Gastrocnemius medialis (tissue), 4 donors: ENCODE measurements at regions not wholly inside any gene's neighbourhood (a gene's known extent, or its start where the extent isn't known, plus 50 kb on each side); places are given as distances from the start of the nearest gene placed in this dataset.

Source experiments
- ATAC-seq, 2 donors: fragments of 150-250 bp; one replicate each; pipeline ENCODE4 v1.9.1; 2016
- DNase-seq, 2 donors: peaks; one replicate each; pipeline ENCODE4 v3.0.0-alpha.2; 2019
- H3K27ac ChIP-seq, 4 donors: fragments of 200-600 bp; sonication (generic); 1 replicate in 1 of 4; 2 replicates in 3 of 4; pipeline ENCODE4 v1.5.1; 2016 to 2018; ENCODE audit warnings: mild to moderate bottlenecking in 2 of 4, moderate library complexity in 1 of 4
- H3K27me3 ChIP-seq, 3 donors: fragments of 200-600 bp; sonication (generic) in 2 of 3; 1 replicate in 1 of 3; 2 replicates in 2 of 3; pipeline versions ENCODE4 v1.5.1 to v1.6.0; 2016 to 2019; ENCODE audit warnings: mild to moderate bottlenecking in 1 of 3, moderate library complexity in 1 of 3
- H3K36me3 ChIP-seq, 2 donors: fragments of 200-600 bp; sonication (generic) in 1 of 2; one replicate each; pipeline ENCODE4 v1.5.1; 2017 to 2018
- H3K4me1 ChIP-seq, 2 donors: fragments of 200-600 bp; sonication (generic) in 1 of 2; one replicate each; pipeline ENCODE4 v1.5.1; 2016 to 2017; ENCODE audit warnings: mild to moderate bottlenecking in 2 of 2
- H3K4me3 ChIP-seq, 4 donors: fragments of 200-600 bp; sonication (generic) in 3 of 4; 1 replicate in 1 of 4; 2 replicates in 3 of 4; pipeline ENCODE4 v1.5.1; 2016 to 2019; ENCODE audit warnings: mild to moderate bottlenecking in 2 of 4
- H3K9me3 ChIP-seq, 3 donors: fragments of 200-600 bp; sonication (generic) in 2 of 3; 1 replicate in 1 of 3; 2 replicates in 2 of 3; pipeline ENCODE4 v1.5.1; 2016 to 2019
- POLR2A ChIP-seq, 2 donors: fragments of 450-650 bp; IDR thresholded peaks; one replicate each; pipeline ENCODE4 v1.6.1; 2017; ENCODE audit warnings: antibody characterized with exemption in 2 of 2, mild to moderate bottlenecking in 2 of 2, moderate library complexity in 2 of 2
- in situ Hi-C, 4 donors: fragments of 200-750 bp; cut with MboI; loops; one replicate each; pipeline versions ENCODE4 v1.15.0 to v1.8.0; 2017; ENCODE audit warnings: low sequenced_read_pairs in 4 of 4
- intact Hi-C: fragments of 100-400 bp; cut with DNase I; formaldehyde crosslinking; loops from one replicate; pipeline ENCODE4 v1.15.1; 2023; ENCODE audit warnings: low total_unique reads
- TF ChIP-seq, protein P1 (sequence below), 5 experiments: fragments of 450-650 bp in 3 of 5; fragments of 200-600 bp in 2 of 5; sonication (generic) in 2 of 5; IDR thresholded peaks in 4 of 5; conservative IDR thresholded peaks in 1 of 5; 1 replicate in 4 of 5; 2 replicates in 1 of 5; pipeline ENCODE4 v1.5.1; 2016 to 2019; ENCODE audit warnings: antibody characterized with exemption in 5 of 5, mild to moderate bottlenecking in 3 of 5, moderate library complexity in 3 of 5

DNA sequence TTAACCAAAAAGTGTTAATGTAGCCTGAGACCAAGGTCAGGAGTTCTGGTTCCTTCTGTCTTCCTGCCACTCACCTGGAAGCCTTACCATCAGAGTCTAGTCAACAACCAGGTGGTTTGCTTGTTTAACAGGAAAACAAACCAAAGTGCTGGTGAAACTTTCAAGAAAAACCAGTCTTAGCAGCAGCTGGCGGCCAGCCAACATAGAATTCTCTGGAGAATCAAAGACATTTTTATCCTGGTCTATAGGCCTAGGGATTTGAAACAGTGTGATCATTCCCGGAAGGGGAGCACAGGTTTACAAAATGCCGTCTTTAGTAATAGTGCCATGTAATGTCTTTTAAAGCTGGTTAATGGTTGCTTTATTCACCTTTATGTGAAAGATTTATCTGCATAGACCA lies 146.6 kb upstream of the AKIRIN2 start:
- no peaks in the 10 kb centered on the region for H3K4me1 ChIP-seq
- H3K27ac ChIP-seq: no peak overlapping the region
- no peak for ATAC-seq
- TF ChIP-seq, protein P1, sequence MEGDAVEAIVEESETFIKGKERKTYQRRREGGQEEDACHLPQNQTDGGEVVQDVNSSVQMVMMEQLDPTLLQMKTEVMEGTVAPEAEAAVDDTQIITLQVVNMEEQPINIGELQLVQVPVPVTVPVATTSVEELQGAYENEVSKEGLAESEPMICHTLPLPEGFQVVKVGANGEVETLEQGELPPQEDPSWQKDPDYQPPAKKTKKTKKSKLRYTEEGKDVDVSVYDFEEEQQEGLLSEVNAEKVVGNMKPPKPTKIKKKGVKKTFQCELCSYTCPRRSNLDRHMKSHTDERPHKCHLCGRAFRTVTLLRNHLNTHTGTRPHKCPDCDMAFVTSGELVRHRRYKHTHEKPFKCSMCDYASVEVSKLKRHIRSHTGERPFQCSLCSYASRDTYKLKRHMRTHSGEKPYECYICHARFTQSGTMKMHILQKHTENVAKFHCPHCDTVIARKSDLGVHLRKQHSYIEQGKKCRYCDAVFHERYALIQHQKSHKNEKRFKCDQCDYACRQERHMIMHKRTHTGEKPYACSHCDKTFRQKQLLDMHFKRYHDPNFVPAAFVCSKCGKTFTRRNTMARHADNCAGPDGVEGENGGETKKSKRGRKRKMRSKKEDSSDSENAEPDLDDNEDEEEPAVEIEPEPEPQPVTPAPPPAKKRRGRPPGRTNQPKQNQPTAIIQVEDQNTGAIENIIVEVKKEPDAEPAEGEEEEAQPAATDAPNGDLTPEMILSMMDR (IDR thresholded peaks at IDR 0.05 in 4 of 5, conservative IDR thresholded peaks at IDR 0.05 in 1 of 5): no peak
- TF ChIP-seq POLR2A (IDR thresholded peaks at IDR 0.05): no peak
- H3K27me3 ChIP-seq: no peaks in the 10 kb centered on the region
- no peaks in the 10 kb centered on the region for H3K36me3 ChIP-seq
- in situ Hi-C loops (no loop called here), intact Hi-C loops (no loop called here)
- H3K4me3 ChIP-seq: no peak overlapping the region
- DNase-seq: no peak
- no peaks in the 10 kb centered on the region for H3K9me3 ChIP-seq

DNA sequence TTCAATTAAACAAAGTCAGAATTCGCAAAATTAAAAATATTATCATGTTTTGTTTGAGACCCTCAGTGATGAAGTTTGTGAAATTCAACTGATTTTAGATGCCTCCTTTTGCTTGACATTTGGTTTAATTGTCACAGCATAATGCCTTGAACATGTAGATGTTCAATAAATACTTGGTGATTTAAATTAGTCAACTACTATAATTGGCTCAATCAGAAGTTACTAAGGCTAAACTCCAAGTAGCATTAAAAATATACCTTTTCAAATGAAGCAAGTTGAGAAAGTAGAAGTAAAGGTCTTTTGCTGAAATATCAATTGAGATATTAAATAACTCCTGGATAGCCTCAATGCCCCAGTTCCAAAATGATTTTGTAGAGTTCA lies 145.8 kb upstream of the AKIRIN2 start:
- Histone ChIP-seq H3K4me3 (no peak overlapping the region), H3K27me3 (no peaks in the 10 kb centered on the region), H3K9me3 (no peaks in the 10 kb centered on the region), H3K36me3 (no peaks in the 10 kb centered on the region), H3K4me1 (no peaks in the 10 kb centered on the region), H3K27ac (no peak overlapping the region)
- in situ Hi-C loops: no loop called here
- DNase-seq (no peak), ATAC-seq (no peak)
- intact Hi-C loops: no loop called here
- TF ChIP-seq, protein P1 (IDR thresholded peaks at IDR 0.05 in 4 of 5, conservative IDR thresholded peaks at IDR 0.05 in 1 of 5): no peak
- TF ChIP-seq POLR2A (IDR thresholded peaks at IDR 0.05): no peak

DNA sequence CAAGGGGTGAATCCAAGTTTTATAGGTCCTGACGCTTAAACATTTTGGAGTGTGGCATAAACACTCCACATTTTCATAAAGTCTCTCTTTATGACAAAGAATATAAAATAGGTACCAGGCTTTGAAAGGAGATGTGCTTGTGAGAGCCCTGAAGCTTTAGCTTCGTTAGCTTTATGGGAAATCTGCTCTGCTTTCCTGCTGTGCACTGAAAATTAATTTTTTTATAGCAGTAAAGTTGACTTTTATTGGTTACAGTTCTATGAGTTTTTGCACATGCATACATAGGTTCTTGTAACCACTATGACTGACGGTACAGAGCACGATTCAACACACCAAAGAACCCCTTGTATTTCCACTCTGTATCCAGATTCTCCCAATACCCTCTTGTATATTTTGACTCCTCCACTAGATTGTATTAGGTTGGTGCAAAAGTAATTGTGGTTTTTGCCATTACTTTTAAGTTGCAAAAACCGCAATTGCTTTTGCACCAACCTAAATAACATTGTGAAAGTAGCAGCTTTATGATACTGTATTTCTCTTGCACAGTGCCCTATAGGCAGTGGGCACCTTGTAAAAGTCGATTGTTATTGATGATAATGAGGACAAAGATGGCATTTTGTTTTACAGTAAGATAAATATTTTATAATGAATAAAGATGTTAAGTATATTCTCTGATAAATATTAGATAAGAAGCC lies 145.2 kb upstream of the AKIRIN2 start:
- Histone ChIP-seq H3K4me3 (no peak overlapping the region), H3K27me3 (no peaks in the 10 kb centered on the region), H3K36me3 (no peaks in the 10 kb centered on the region), H3K27ac (no peak overlapping the region), H3K4me1 (no peaks in the 10 kb centered on the region), H3K9me3 (no peaks in the 10 kb centered on the region)
- ATAC-seq (no peak), DNase-seq (no peak)
- intact Hi-C loops: no loop called here
- TF ChIP-seq, protein P1 (IDR thresholded peaks at IDR 0.05 in 4 of 5, conservative IDR thresholded peaks at IDR 0.05 in 1 of 5): no peak
- no peak for TF ChIP-seq POLR2A (IDR thresholded peaks at IDR 0.05)
- in situ Hi-C loops: no loop called here

DNA sequence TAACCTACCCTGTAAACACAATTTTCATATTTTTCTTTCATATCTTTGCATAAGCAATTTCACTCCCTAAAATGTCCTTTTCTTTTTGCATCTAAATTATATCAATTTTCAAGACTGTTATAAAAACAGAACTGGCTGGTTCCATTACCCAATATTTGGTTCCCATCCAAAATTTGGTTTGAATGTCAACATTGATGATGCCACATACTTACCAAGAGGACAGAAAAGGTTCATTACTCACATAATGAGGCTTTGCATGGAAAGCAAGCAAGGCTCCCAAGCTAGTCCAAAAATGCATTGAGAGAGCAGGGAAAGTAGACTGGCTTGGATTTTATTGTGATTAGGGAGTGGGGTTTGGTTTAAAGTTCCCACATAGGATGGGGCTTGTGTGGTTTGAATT lies 144.4 kb upstream of the AKIRIN2 start:
- in situ Hi-C loops: no loop called here

More for the DNA sequence above, 144.4 kb upstream of the AKIRIN2 start:
- Histone ChIP-seq H3K36me3 (no peaks in the 10 kb centered on the region), H3K9me3 (no peaks in the 10 kb centered on the region), H3K4me1 (no peaks in the 10 kb centered on the region), H3K4me3 (no peak overlapping the region), H3K27ac (no peak overlapping the region), H3K27me3 (no peaks in the 10 kb centered on the region)
- TF ChIP-seq, protein P1 (IDR thresholded peaks at IDR 0.05 in 4 of 5, conservative IDR thresholded peaks at IDR 0.05 in 1 of 5): no peak
- TF ChIP-seq POLR2A (IDR thresholded peaks at IDR 0.05): no peak
- DNase-seq (no peak), ATAC-seq (no peak)
- intact Hi-C loops: no loop called here
